ENCODE measurements at regions not wholly inside any gene's neighbourhood (a gene's known extent, or its start where the extent isn't known, plus 50 kb on each side); places are given as distances from the start of the nearest gene placed in this dataset.

DNA sequence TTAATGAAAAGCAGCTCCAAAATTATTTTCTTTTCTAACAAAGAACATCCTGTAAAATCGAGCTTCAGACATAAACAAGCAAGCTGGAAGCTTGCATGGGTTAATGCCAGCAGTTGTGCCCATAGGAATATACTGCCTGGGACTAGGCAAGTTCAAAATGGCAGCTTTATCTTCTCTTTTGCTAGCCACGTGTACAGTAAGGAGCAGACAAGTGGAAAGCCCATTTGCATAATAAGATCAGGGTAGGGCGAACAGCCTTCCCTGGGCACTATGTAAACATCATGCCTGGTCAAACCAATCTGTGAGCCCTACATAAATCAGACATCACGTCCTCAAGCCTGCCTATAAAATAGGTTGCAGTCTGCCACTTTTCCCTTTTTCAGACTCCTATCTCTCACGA lies 489.7 kb downstream of the RFC3 start:
- no peaks in the 10 kb centered on the region for H4K20me1 ChIP-seq (ENCODE audit: insufficient read depth, low read length, poor library complexity, severe bottlenecking)
- H3F3A ChIP-seq (ENCODE audit: low read depth), result no peaks in the 10 kb centered on the region
- H2AFZ ChIP-seq (ENCODE audit: low read length), result no peak overlapping the region
- no peak overlapping the region for H3K4me2 ChIP-seq (ENCODE audit: low read depth, low read length, poor library complexity, severe bottlenecking)
- H3K79me2 ChIP-seq (ENCODE audit: insufficient read depth, low read length), result no peaks in the 10 kb centered on the region
- H3K9ac ChIP-seq (ENCODE audit: low read depth, low read length, poor library complexity, severe bottlenecking), result no peak overlapping the region
- no peaks in the 10 kb centered on the region for H3K9me2 ChIP-seq (replicated peaks; ENCODE audit: low read depth, low read length)
- no peak overlapping the region for H3K4me3 ChIP-seq (ENCODE audit: low read length, poor library complexity, severe bottlenecking)
- H3K36me3 ChIP-seq (ENCODE audit: insufficient read depth, low read length), result no peaks in the 10 kb centered on the region
- H3K4me1 ChIP-seq (ENCODE audit: insufficient read depth, low read length, poor library complexity, severe bottlenecking), result no peaks in the 10 kb centered on the region
- TF ChIP-seq, protein P1, sequence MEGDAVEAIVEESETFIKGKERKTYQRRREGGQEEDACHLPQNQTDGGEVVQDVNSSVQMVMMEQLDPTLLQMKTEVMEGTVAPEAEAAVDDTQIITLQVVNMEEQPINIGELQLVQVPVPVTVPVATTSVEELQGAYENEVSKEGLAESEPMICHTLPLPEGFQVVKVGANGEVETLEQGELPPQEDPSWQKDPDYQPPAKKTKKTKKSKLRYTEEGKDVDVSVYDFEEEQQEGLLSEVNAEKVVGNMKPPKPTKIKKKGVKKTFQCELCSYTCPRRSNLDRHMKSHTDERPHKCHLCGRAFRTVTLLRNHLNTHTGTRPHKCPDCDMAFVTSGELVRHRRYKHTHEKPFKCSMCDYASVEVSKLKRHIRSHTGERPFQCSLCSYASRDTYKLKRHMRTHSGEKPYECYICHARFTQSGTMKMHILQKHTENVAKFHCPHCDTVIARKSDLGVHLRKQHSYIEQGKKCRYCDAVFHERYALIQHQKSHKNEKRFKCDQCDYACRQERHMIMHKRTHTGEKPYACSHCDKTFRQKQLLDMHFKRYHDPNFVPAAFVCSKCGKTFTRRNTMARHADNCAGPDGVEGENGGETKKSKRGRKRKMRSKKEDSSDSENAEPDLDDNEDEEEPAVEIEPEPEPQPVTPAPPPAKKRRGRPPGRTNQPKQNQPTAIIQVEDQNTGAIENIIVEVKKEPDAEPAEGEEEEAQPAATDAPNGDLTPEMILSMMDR (conservative IDR thresholded peaks at IDR 0.05; ENCODE audit: low read length), result no peak
- no peak for TF ChIP-seq EZH2phosphoT487 (IDR thresholded peaks at IDR 0.05; ENCODE audit: borderline replicate concordance)
- no peaks in the 10 kb centered on the region for H3K9me3 ChIP-seq (ENCODE audit: insufficient read depth, low read depth, low read length)
- no peaks in the 10 kb centered on the region for H3K27me3 ChIP-seq (ENCODE audit: insufficient read depth, low read length, poor library complexity, severe bottlenecking)

DNA sequence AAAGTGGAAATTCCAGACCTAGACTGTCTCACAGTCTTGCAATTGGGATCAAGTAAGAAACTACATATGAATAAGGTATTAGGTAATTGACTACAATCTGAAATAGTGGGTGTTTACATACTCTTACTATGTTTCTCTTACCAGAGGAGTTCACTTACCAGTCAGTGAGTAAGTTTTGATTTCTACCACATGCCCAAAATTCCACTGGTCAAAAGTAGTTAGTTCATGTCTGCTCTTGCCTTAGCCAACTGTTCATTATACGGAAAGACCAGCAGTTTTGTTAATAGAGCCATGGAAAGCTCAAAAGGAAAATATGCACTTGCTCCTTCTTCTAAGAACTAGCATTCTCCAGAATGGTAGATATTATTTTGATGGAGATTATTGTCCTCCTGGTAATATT lies 490.8 kb downstream of the RFC3 start:
- Histone ChIP-seq H3K9me3 (ENCODE audit: insufficient read depth, low read depth, low read length) (no peaks in the 10 kb centered on the region), H4K20me1 (ENCODE audit: insufficient read depth, low read length, poor library complexity, severe bottlenecking) (no peaks in the 10 kb centered on the region), H3K4me3 (ENCODE audit: low read length, poor library complexity, severe bottlenecking) (no peak overlapping the region), H3K4me2 (ENCODE audit: low read depth, low read length, poor library complexity, severe bottlenecking) (no peak overlapping the region), H3K4me1 (ENCODE audit: insufficient read depth, low read length, poor library complexity, severe bottlenecking) (no peaks in the 10 kb centered on the region), H3K9me2 (replicated peaks; ENCODE audit: low read depth, low read length) (no peaks in the 10 kb centered on the region), H3K79me2 (ENCODE audit: insufficient read depth, low read length) (no peaks in the 10 kb centered on the region), H3K27me3 (ENCODE audit: insufficient read depth, low read length, poor library complexity, severe bottlenecking) (no peaks in the 10 kb centered on the region), H3K9ac (ENCODE audit: low read depth, low read length, poor library complexity, severe bottlenecking) (no peak overlapping the region), H3F3A (ENCODE audit: low read depth) (no peaks in the 10 kb centered on the region), H2AFZ (ENCODE audit: low read length) (no peak overlapping the region), H3K36me3 (ENCODE audit: insufficient read depth, low read length) (no peaks in the 10 kb centered on the region)
- TF ChIP-seq, protein P1 (conservative IDR thresholded peaks at IDR 0.05; ENCODE audit: low read length), result no peak
- no peak for TF ChIP-seq EZH2phosphoT487 (IDR thresholded peaks at IDR 0.05; ENCODE audit: borderline replicate concordance)

DNA sequence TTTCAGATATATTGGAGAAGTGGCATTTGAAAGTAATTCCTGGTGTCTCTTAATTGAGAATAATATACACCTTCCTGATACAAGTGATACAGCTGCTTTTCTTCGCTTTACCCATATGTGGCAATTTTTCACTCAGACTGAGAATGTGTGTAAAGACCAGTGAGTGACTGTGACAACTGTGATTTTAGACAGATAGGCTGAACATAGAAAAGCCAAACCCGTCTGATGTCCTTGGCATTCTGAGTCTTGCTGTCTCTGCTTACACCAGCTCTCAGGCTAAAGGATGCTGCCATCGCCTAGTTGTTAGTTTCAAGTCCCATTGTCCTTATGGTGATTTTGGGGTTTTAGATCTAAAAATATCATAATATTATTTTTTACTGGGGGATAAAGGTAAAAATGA lies 492.6 kb downstream of the RFC3 start:
- no peak overlapping the region for H3K4me3 ChIP-seq (ENCODE audit: low read length, poor library complexity, severe bottlenecking)
- H3K9me3 ChIP-seq (ENCODE audit: insufficient read depth, low read depth, low read length), result no peaks in the 10 kb centered on the region
- no peaks in the 10 kb centered on the region for H3F3A ChIP-seq (ENCODE audit: low read depth)
- no peaks in the 10 kb centered on the region for H3K79me2 ChIP-seq (ENCODE audit: insufficient read depth, low read length)
- no peaks in the 10 kb centered on the region for H3K27me3 ChIP-seq (ENCODE audit: insufficient read depth, low read length, poor library complexity, severe bottlenecking)
- H3K4me1 ChIP-seq (ENCODE audit: insufficient read depth, low read length, poor library complexity, severe bottlenecking), result no peaks in the 10 kb centered on the region
- no peaks in the 10 kb centered on the region for H3K9me2 ChIP-seq (replicated peaks; ENCODE audit: low read depth, low read length)
- H4K20me1 ChIP-seq (ENCODE audit: insufficient read depth, low read length, poor library complexity, severe bottlenecking), result no peaks in the 10 kb centered on the region
- H3K9ac ChIP-seq (ENCODE audit: low read depth, low read length, poor library complexity, severe bottlenecking), result no peak overlapping the region
- TF ChIP-seq EZH2phosphoT487 (IDR thresholded peaks at IDR 0.05; ENCODE audit: borderline replicate concordance), result no peak
- H3K4me2 ChIP-seq (ENCODE audit: low read depth, low read length, poor library complexity, severe bottlenecking), result no peak overlapping the region
- H3K36me3 ChIP-seq (ENCODE audit: insufficient read depth, low read length), result no peaks in the 10 kb centered on the region
- no peak overlapping the region for H2AFZ ChIP-seq (ENCODE audit: low read length)

DNA sequence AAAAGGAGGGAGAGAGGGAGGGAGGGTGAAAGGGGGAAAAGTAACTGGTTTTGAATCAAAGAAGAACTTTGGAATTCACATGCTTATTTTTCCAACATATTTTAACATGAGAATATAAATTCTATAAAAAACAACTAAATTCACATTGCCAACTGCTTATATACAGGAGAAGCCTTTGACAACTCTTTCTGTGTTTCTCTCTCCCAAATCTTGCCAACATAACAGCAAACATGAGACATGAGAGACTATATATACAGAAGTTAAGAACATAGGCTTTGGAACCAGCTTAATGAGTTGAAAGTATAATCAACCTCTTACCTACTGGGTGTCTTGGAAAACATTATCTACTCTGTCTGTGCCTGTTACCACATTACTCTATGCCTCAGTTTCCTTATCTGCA lies 493.3 kb downstream of the RFC3 start:
- Histone ChIP-seq H2AFZ (ENCODE audit: low read length) (no peak overlapping the region), H3F3A (ENCODE audit: low read depth) (no peaks in the 10 kb centered on the region), H3K9me2 (replicated peaks; ENCODE audit: low read depth, low read length) (no peaks in the 10 kb centered on the region), H4K20me1 (ENCODE audit: insufficient read depth, low read length, poor library complexity, severe bottlenecking) (no peaks in the 10 kb centered on the region), H3K9me3 (ENCODE audit: insufficient read depth, low read depth, low read length) (no peaks in the 10 kb centered on the region), H3K79me2 (ENCODE audit: insufficient read depth, low read length) (no peaks in the 10 kb centered on the region), H3K36me3 (ENCODE audit: insufficient read depth, low read length) (no peaks in the 10 kb centered on the region), H3K27me3 (ENCODE audit: insufficient read depth, low read length, poor library complexity, severe bottlenecking) (no peaks in the 10 kb centered on the region), H3K4me1 (ENCODE audit: insufficient read depth, low read length, poor library complexity, severe bottlenecking) (no peaks in the 10 kb centered on the region), H3K4me2 (ENCODE audit: low read depth, low read length, poor library complexity, severe bottlenecking) (no peak overlapping the region), H3K4me3 (ENCODE audit: low read length, poor library complexity, severe bottlenecking) (no peak overlapping the region), H3K9ac (ENCODE audit: low read depth, low read length, poor library complexity, severe bottlenecking) (no peak overlapping the region)
- TF ChIP-seq EZH2phosphoT487 (IDR thresholded peaks at IDR 0.05; ENCODE audit: borderline replicate concordance), result no peak
- TF ChIP-seq, protein P1 (conservative IDR thresholded peaks at IDR 0.05; ENCODE audit: low read length), result no peak
